ENCODE measurements at regions not wholly inside any gene's neighbourhood (a gene's known extent, or its start where the extent isn't known, plus 50 kb on each side); places are given as distances from the start of the nearest gene placed in this dataset.

DNA sequence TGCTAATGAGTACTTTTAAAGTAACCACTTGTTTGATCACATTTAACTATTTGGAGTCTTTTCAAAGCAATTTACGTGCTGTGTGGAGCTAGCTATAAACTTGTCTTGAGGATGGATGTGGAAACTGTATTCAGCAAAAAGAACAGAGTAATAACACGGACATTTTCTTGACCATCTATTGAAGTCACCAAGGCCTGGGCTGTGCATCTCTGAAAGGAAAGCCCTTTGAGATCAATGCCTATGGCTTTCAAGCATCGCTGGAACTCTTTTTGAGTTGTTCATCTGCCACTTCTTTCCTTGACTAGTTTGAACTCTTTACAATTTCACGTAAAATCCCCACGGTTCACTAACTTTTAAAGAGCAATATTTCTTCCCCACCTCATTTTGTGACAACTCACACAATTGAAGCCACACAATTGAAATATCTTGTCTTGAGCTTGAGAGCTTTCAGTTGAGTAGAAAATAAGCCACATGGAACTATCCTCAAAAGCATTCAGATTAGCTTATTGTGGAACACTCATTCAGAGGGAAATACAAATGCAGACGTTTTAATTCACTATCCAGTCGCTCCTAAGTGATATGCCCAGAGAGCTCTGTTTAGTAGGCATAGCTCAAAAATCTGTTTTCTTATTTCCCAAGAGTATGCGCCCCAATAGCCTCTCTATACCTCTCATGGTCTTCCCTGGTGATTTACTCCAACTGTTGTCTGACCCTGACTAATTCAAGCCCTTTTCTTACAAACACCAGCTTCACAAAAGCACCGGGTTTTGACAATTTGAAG lies 134.9 kb upstream of the SLITRK2 start:
- no peak for TF ChIP-seq POLR2AphosphoS5 (IDR thresholded peaks at IDR 0.05)
- TF ChIP-seq, protein P1, sequence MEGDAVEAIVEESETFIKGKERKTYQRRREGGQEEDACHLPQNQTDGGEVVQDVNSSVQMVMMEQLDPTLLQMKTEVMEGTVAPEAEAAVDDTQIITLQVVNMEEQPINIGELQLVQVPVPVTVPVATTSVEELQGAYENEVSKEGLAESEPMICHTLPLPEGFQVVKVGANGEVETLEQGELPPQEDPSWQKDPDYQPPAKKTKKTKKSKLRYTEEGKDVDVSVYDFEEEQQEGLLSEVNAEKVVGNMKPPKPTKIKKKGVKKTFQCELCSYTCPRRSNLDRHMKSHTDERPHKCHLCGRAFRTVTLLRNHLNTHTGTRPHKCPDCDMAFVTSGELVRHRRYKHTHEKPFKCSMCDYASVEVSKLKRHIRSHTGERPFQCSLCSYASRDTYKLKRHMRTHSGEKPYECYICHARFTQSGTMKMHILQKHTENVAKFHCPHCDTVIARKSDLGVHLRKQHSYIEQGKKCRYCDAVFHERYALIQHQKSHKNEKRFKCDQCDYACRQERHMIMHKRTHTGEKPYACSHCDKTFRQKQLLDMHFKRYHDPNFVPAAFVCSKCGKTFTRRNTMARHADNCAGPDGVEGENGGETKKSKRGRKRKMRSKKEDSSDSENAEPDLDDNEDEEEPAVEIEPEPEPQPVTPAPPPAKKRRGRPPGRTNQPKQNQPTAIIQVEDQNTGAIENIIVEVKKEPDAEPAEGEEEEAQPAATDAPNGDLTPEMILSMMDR (IDR thresholded peaks at IDR 0.05), result no peak
